ENCODE measurements at regions not wholly inside any gene's neighbourhood (a gene's known extent, or its start where the extent isn't known, plus 50 kb on each side); places are given as distances from the start of the nearest gene placed in this dataset.

DNA sequence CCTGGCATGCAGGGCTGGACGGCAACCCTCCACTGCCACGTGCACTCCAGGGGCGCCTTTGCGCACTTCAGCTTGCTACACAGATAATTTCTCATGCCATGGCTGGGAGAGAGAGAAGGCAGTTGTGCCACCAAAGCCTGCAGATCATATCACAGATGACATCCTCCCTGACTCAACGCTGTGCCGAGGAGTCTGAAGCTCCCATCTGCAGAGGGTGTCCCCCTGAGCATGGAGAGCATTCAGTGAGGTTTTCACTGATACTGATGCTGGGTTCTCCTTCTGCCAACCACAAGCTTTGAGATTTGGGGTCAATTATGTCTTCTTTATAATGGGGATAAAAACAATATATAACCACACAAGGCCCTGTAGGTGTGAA, 607.4 kb upstream of the ADAMTS16 start:
- Histone ChIP-seq H3K4me3 (ENCODE audit: low read length) (no peak overlapping the region), H3K4me1 (ENCODE audit: control insufficient read depth, insufficient read depth, low read length) (no peaks in the 10 kb centered on the region), H3K36me3 (ENCODE audit: control insufficient read depth, insufficient read depth, low read length) (no peaks in the 10 kb centered on the region), H3K27ac (ENCODE audit: low read length) (no peak overlapping the region), H3K9me3 (ENCODE audit: control insufficient read depth, insufficient read depth, low read length) (no peaks in the 10 kb centered on the region), H3K27me3 (ENCODE audit: control insufficient read depth, insufficient read depth, low read length) (no peaks in the 10 kb centered on the region)
- no CpG with 5 or more reads among the region's 6 CpGs for WGBS (ENCODE audit: insufficient coverage, insufficient read length)
- DNase-seq (ENCODE audit: low read depth, low spot score), result no peak

DNA sequence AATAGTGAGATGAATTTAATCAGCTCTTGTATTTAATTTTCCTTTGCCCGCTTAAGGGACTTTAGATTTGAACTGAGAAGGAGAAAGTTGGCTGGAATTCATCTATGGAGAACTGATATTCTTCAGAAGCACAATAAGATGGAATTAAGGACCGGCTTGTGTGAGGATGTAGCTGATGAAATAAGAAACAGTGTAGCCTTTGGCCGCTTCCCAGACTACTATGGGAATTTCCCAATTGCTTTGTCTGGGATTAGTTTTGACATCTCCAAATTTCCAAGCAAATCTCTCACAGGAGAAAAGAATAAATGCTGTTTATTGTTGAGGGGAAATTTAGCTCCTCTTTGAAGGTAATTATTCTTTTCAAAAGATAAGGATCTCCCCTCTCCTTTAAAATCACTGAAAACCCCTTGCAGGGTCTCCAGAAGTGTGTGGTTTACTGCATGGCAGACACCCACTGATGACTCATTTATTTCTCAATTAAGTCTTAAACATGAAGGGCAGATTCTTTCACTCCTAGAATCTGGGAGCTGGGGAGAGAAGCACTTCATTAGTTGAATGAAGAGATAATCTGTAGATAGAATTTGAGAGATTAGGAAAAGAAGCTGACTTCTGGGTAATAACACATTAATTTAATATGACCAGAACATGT, 606.5 kb upstream of the ADAMTS16 start:
- Histone ChIP-seq H3K27ac (ENCODE audit: low read length) (no peak overlapping the region), H3K4me3 (ENCODE audit: low read length) (no peak overlapping the region), H3K27me3 (ENCODE audit: control insufficient read depth, insufficient read depth, low read length) (no peaks in the 10 kb centered on the region), H3K4me1 (ENCODE audit: control insufficient read depth, insufficient read depth, low read length) (no peaks in the 10 kb centered on the region), H3K36me3 (ENCODE audit: control insufficient read depth, insufficient read depth, low read length) (no peaks in the 10 kb centered on the region), H3K9me3 (ENCODE audit: control insufficient read depth, insufficient read depth, low read length) (no peaks in the 10 kb centered on the region)
- WGBS (ENCODE audit: insufficient coverage, insufficient read length), result no CpG with 5 or more reads among the region's 3 CpGs
- DNase-seq (ENCODE audit: low read depth, low spot score), result no peak

DNA sequence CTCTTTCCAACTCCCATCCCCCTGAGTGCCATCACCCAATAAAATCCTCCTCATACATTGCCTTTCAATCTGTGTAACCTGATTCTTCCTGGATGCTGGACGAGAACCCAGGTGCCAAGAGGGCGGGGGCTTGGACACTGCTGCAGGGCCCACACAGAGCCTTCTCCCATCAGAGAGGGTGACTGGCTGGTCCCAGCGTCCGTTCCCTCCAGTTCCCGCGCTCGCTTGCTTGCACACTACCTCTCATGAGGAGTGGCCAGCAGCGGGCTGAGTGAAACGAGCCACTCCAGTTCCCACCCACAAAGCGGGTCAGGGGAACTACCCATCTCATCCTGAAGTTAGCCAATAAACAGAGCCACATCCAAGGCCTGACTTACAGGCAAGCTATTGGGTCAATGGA, 602.6 kb upstream of the ADAMTS16 start:
- H3K27me3 ChIP-seq (ENCODE audit: control insufficient read depth, insufficient read depth, low read length), result no peaks in the 10 kb centered on the region
- no peaks in the 10 kb centered on the region for H3K36me3 ChIP-seq (ENCODE audit: control insufficient read depth, insufficient read depth, low read length)
- H3K4me1 ChIP-seq (ENCODE audit: control insufficient read depth, insufficient read depth, low read length), result no peaks in the 10 kb centered on the region
- no peaks in the 10 kb centered on the region for H3K9me3 ChIP-seq (ENCODE audit: control insufficient read depth, insufficient read depth, low read length)
- no peak overlapping the region for H3K27ac ChIP-seq (ENCODE audit: low read length)
- WGBS (ENCODE audit: insufficient coverage, insufficient read length), result no CpG with 5 or more reads among the region's 10 CpGs
- no peak overlapping the region for H3K4me3 ChIP-seq (ENCODE audit: low read length)
- no peak for DNase-seq (ENCODE audit: low read depth, low spot score)

DNA sequence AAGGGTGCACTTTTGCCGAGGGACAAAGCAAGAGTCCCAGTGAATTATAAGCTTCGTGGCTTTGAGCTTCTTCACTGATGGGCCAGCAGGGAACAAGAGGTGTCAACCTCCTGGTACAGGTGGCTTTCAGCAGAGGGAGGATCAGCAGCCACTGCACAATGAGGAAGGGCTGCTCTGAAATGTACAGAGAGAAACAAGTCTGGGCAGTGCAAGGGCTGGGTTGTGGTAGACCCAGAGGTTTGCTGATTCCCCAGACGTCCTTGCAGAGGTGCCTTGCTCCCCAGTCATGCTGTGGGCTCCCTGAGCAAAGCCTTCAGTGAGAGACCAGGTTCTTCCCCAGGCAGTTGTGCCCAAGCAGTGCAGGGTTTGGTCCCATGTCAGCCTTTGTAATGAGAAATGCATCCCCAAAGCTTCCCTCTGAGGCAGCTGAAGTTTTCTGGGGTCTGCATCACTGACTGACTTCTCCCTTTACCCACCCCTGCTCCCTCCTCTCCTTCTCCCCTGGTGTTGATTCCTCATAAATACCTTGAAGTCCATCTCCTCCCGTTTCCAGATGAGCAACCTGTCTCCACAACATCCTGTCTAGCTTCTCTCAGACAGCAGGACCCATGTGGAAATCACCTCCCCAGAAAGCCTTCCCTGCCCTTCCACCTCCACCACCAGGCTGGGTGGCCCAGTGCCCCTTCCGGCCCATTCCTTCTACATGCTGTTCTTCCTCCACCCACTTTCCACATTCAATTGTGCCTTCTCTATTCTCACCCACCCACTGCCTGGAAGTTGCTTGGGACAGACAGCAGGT, 599.6 kb upstream of the ADAMTS16 start:
- DNase-seq (ENCODE audit: low read depth, low spot score), result no peak
- no peaks in the 10 kb centered on the region for H3K27me3 ChIP-seq (ENCODE audit: control insufficient read depth, insufficient read depth, low read length)
- H3K27ac ChIP-seq (ENCODE audit: low read length), result no peak overlapping the region
- no peak overlapping the region for H3K4me3 ChIP-seq (ENCODE audit: low read length)
- H3K36me3 ChIP-seq (ENCODE audit: control insufficient read depth, insufficient read depth, low read length), result no peaks in the 10 kb centered on the region
- H3K4me1 ChIP-seq (ENCODE audit: control insufficient read depth, insufficient read depth, low read length), result no peaks in the 10 kb centered on the region
- H3K9me3 ChIP-seq (ENCODE audit: control insufficient read depth, insufficient read depth, low read length), result no peaks in the 10 kb centered on the region
- WGBS (ENCODE audit: insufficient coverage, insufficient read length), result no CpG with 5 or more reads among the region's 5 CpGs

DNA sequence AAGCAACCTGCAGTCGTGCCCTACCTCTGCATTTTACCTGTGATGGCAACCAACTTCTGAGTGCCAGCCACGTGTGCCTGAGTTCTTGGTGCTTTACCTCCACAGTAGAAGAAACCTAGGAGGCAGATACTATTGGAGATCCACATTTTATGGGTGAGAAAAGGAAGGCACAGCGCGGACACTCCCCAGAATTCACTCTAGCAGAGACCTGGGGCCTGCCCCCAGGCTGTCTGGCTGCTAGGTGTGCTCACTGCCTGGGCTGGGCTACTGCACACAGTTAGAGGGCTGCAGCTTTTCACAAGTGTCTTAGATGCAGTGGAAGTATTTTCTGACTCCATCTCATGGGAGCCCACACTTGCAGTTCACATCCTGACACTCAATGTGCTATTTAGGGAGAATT, 598.8 kb upstream of the ADAMTS16 start:
- Histone ChIP-seq H3K4me3 (ENCODE audit: low read length) (no peak overlapping the region), H3K27me3 (ENCODE audit: control insufficient read depth, insufficient read depth, low read length) (no peaks in the 10 kb centered on the region), H3K27ac (ENCODE audit: low read length) (no peak overlapping the region), H3K9me3 (ENCODE audit: control insufficient read depth, insufficient read depth, low read length) (no peaks in the 10 kb centered on the region), H3K36me3 (ENCODE audit: control insufficient read depth, insufficient read depth, low read length) (no peaks in the 10 kb centered on the region), H3K4me1 (ENCODE audit: control insufficient read depth, insufficient read depth, low read length) (no peaks in the 10 kb centered on the region)
- DNase-seq (ENCODE audit: low read depth, low spot score), result no peak
- WGBS (ENCODE audit: insufficient coverage, insufficient read length), result no CpG with 5 or more reads among the region's 4 CpGs

DNA sequence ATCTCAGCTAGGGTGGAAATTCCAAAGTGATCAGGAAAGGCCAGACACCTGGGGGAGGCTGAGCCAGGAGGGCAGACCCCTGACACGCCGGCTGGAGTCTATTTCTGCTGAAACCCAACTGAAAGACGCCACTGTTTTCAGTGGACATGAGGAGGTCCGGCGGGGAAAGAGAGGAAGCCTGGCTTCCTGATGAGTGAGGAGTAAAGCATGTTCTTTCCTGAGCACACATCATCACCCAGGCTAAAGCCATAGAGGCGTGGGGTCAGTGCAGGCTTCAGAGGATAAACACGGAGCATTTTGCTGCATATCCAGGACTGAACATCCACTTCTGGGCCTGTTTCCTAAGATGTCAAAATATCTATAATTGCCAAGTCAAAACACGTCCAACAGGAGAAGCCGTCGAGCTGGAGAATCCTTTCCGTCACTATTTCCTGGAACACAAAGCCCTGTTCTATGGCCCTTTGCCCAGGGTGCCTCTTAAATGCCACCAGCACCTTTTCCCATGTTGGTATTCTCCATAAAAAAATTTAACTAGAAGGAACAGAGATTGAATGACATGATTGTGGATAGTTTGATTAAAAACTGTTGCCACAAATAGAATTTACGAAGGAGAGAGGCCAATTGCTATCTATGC, 597.9 kb upstream of the ADAMTS16 start:
- no peaks in the 10 kb centered on the region for H3K9me3 ChIP-seq (ENCODE audit: control insufficient read depth, insufficient read depth, low read length)
- no peak overlapping the region for H3K4me3 ChIP-seq (ENCODE audit: low read length)
- no peaks in the 10 kb centered on the region for H3K4me1 ChIP-seq (ENCODE audit: control insufficient read depth, insufficient read depth, low read length)
- H3K36me3 ChIP-seq (ENCODE audit: control insufficient read depth, insufficient read depth, low read length), result no peaks in the 10 kb centered on the region
- DNase-seq (ENCODE audit: low read depth, low spot score), result no peak
- H3K27ac ChIP-seq (ENCODE audit: low read length), result no peak overlapping the region
- whole genome bisulfite sequencing (ENCODE audit: insufficient coverage, insufficient read length), result no CpG with 5 or more reads among the region's 12 CpGs
- H3K27me3 ChIP-seq (ENCODE audit: control insufficient read depth, insufficient read depth, low read length), result no peaks in the 10 kb centered on the region

DNA sequence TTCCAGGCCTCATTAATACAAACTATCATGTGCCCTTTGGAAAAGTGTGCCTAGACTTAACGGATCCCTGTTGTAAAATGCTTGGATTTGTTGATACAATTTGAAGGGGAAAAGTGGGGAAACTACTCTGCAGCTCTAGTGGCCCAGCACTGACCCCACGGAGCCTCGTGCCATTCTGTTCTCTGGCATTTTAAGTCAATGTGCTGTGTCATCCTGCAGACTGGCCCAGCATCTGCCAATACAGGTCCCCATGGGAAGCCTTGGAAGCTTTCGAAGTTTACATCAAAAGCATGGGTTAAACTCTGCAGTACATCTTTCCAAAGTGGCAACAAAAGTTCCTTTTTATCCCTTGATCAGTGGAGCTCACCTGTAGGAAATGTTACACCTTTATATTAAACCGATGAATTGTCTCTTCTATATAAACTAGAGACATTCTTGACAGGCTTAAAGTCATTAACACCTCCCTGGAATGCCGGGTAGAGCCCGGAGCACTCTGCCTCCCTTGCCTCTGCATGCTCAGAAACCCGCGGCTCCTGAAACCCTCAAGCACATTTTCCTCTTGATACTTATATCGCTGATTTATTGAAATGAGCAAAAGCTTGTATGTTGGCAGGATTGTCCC, 596.0 kb upstream of the ADAMTS16 start:
- DNase-seq (ENCODE audit: low read depth, low spot score), result no peak
- Histone ChIP-seq H3K4me3 (ENCODE audit: low read length) (no peak overlapping the region), H3K9me3 (ENCODE audit: control insufficient read depth, insufficient read depth, low read length) (no peaks in the 10 kb centered on the region), H3K36me3 (ENCODE audit: control insufficient read depth, insufficient read depth, low read length) (no peaks in the 10 kb centered on the region), H3K27ac (ENCODE audit: low read length) (no peak overlapping the region), H3K4me1 (ENCODE audit: control insufficient read depth, insufficient read depth, low read length) (no peaks in the 10 kb centered on the region), H3K27me3 (ENCODE audit: control insufficient read depth, insufficient read depth, low read length) (no peaks in the 10 kb centered on the region)
- WGBS (ENCODE audit: insufficient coverage, insufficient read length), result no CpG with 5 or more reads among the region's 10 CpGs

DNA sequence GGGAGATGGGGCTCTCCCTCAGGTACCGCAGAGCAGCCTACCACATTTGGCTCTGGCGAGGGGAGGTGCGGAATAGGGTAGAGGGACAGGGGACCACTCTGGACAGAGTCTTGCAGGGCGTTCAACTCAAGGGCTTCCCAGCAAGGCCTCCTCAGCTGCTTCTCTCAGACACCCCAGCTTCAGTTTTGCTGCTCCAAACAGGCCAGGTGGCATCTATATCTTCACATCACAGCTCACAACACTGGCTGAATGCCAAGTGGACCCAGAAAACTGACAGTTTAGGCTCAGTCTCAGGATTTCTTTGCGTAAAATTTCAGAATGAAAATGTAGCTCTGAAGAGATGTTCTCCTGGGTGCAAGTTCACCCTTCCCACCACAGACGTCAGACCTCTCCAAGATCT, 592.6 kb upstream of the ADAMTS16 start:
- Histone ChIP-seq H3K27me3 (ENCODE audit: control insufficient read depth, insufficient read depth, low read length) (no peaks in the 10 kb centered on the region), H3K9me3 (ENCODE audit: control insufficient read depth, insufficient read depth, low read length) (no peaks in the 10 kb centered on the region), H3K4me3 (ENCODE audit: low read length) (no peak overlapping the region), H3K4me1 (ENCODE audit: control insufficient read depth, insufficient read depth, low read length) (no peaks in the 10 kb centered on the region), H3K27ac (ENCODE audit: low read length) (no peak overlapping the region), H3K36me3 (ENCODE audit: control insufficient read depth, insufficient read depth, low read length) (no peaks in the 10 kb centered on the region)
- no CpG with 5 or more reads among the region's 6 CpGs for WGBS (ENCODE audit: insufficient coverage, insufficient read length)
- DNase-seq (ENCODE audit: low read depth, low spot score), result no peak

DNA sequence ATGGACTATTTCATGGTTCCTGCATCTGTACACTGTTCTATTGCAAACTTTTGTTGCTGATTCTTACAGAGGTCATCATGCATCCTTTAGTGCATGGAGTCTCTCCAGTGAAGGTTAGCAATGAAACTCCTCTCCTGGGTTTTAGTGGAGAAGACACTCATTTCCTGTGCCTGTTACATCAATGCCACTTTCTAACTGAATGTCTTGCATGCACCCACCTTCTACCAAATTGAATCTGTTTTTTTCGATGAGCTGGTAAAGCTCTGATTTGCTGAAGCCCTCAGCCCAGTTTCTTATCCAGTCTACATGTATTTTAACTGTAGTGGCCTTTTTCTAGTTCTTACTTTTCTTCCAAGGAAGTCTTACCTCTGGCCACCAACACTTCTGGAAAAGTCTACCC, 591.8 kb upstream of the ADAMTS16 start:
- no peak for DNase-seq (ENCODE audit: low read depth, low spot score)
- no peaks in the 10 kb centered on the region for H3K9me3 ChIP-seq (ENCODE audit: control insufficient read depth, insufficient read depth, low read length)
- H3K4me1 ChIP-seq (ENCODE audit: control insufficient read depth, insufficient read depth, low read length), result no peaks in the 10 kb centered on the region
- no CpG with 5 or more reads among the region's 1 CpG for WGBS (ENCODE audit: insufficient coverage, insufficient read length)
- no peak overlapping the region for H3K4me3 ChIP-seq (ENCODE audit: low read length)
- no peaks in the 10 kb centered on the region for H3K27me3 ChIP-seq (ENCODE audit: control insufficient read depth, insufficient read depth, low read length)
- no peak overlapping the region for H3K27ac ChIP-seq (ENCODE audit: low read length)
- H3K36me3 ChIP-seq (ENCODE audit: control insufficient read depth, insufficient read depth, low read length), result no peaks in the 10 kb centered on the region

DNA sequence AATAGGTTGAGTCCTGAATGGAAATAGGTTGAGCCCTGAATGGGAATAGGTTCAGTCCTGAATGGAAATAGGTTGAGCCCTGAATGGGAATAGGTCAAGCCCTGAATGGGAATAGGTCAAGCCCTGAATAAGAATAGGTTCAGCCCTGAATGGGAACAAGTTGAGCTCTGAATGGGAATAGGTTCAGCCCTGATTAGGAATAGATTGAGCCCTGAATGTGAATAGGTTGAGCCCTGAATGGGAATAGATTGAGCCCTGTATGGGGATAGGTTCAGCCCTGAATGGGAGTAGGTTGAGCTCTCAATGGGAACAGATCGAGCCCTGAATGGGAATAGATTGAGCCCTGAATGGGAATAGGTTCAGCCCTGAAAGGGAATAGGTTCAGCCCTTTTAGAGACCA, 590.8 kb upstream of the ADAMTS16 start:
- no CpG with 5 or more reads among the region's 1 CpG for WGBS (ENCODE audit: insufficient coverage, insufficient read length)
- no peak for DNase-seq (ENCODE audit: low read depth, low spot score)
- H3K4me1 ChIP-seq (ENCODE audit: control insufficient read depth, insufficient read depth, low read length), result no peaks in the 10 kb centered on the region
- H3K9me3 ChIP-seq (ENCODE audit: control insufficient read depth, insufficient read depth, low read length), result no peaks in the 10 kb centered on the region
- H3K36me3 ChIP-seq (ENCODE audit: control insufficient read depth, insufficient read depth, low read length), result no peaks in the 10 kb centered on the region
- H3K27ac ChIP-seq (ENCODE audit: low read length), result no peak overlapping the region
- no peaks in the 10 kb centered on the region for H3K27me3 ChIP-seq (ENCODE audit: control insufficient read depth, insufficient read depth, low read length)
- H3K4me3 ChIP-seq (ENCODE audit: low read length), result no peak overlapping the region

Data from iPS DF 6.9 (cell line).